Endodermal cell (in vitro differentiated cells): ENCODE measurements at regions not wholly inside any gene's neighbourhood (a gene's known extent, or its start where the extent isn't known, plus 50 kb on each side); places are given as distances from the start of the nearest gene placed in this dataset.

Source experiments
- DNase-seq: peaks from one replicate; pipeline ENCODE4 v3.0.0-alpha.2; 2017
- H3K27ac ChIP-seq: 2 replicates; pipeline ENCODE4 v1.5.1; 2013; ENCODE audit warnings: mild to moderate bottlenecking, low read depth, low read length, moderate library complexity
- H3K27me3 ChIP-seq: 2 replicates; pipeline ENCODE4 v1.6.1; 2013; ENCODE audit warnings: mild to moderate bottlenecking, low read length, moderate library complexity; ENCODE audit not compliant: insufficient read depth, control insufficient read depth, poor library complexity, severe bottlenecking
- H3K36me3 ChIP-seq: 2 replicates; pipeline ENCODE4 v1.7.0; 2013; ENCODE audit warnings: mild to moderate bottlenecking, low read length, moderate library complexity; ENCODE audit not compliant: control insufficient read depth, insufficient read depth
- H3K4me1 ChIP-seq: one replicate; pipeline ENCODE4 v1.7.0; 2013; ENCODE audit warnings: low read length; ENCODE audit not compliant: control insufficient read depth, insufficient read depth
- H3K4me3 ChIP-seq: 2 replicates; pipeline ENCODE4 v1.5.1; 2013; ENCODE audit warnings: mild to moderate bottlenecking, low read length, moderate library complexity
- H3K9ac ChIP-seq: 2 replicates; pipeline ENCODE4 v1.6.1; 2013; ENCODE audit warnings: mild to moderate bottlenecking, low read length, moderate library complexity; ENCODE audit not compliant: poor library complexity, severe bottlenecking; ENCODE audit errors: extremely low read depth
- H3K9me3 ChIP-seq: 2 replicates; pipeline ENCODE4 v1.6.1; 2013; ENCODE audit warnings: mild to moderate bottlenecking, low read length, moderate library complexity; ENCODE audit not compliant: control insufficient read depth
- H3K27ac Mint-ChIP-seq: 2 replicates; pipeline ENCODE4 v1.8.0; 2020; ENCODE audit warnings: mixed read lengths
- H3K27me3 Mint-ChIP-seq: 2 replicates; pipeline ENCODE4 v1.8.0; 2021; ENCODE audit warnings: mild to moderate bottlenecking, mixed read lengths; ENCODE audit not compliant: insufficient read depth
- H3K36me3 Mint-ChIP-seq: 2 replicates; pipeline ENCODE4 v1.8.0; 2020; ENCODE audit warnings: low read depth, mixed read lengths
- H3K4me1 Mint-ChIP-seq: 2 replicates; pipeline ENCODE4 v1.8.0; 2020; ENCODE audit warnings: mixed read lengths
- H3K4me3 Mint-ChIP-seq: 2 replicates; pipeline ENCODE4 v1.8.0; 2020; ENCODE audit warnings: mild to moderate bottlenecking, moderate library complexity, mixed read lengths
- H3K9me3 Mint-ChIP-seq: 2 replicates; pipeline ENCODE4 v1.8.0; 2020; ENCODE audit warnings: mild to moderate bottlenecking, mixed read lengths
- WGBS, 2 experiments: methylation state at CpG; one replicate each; pipeline versions ENCODE4 v1.1.5 to v1.1.7; 2013; ENCODE audit warnings: missing lambda C conversion rate in 2 of 2, mixed read lengths in 1 of 2; ENCODE audit not compliant: insufficient coverage in 1 of 2, insufficient read length in 1 of 2; 5-methylcytosine and 5-hydroxymethylcytosine counted together
- TF ChIP-seq, protein P1 (sequence below): fragments of 200-600 bp; sonication (generic); conservative IDR thresholded peaks from 2 replicates; pipeline ENCODE4 v1.5.0; 2021; ENCODE audit warnings: antibody characterized with exemption, mild to moderate bottlenecking

DNA sequence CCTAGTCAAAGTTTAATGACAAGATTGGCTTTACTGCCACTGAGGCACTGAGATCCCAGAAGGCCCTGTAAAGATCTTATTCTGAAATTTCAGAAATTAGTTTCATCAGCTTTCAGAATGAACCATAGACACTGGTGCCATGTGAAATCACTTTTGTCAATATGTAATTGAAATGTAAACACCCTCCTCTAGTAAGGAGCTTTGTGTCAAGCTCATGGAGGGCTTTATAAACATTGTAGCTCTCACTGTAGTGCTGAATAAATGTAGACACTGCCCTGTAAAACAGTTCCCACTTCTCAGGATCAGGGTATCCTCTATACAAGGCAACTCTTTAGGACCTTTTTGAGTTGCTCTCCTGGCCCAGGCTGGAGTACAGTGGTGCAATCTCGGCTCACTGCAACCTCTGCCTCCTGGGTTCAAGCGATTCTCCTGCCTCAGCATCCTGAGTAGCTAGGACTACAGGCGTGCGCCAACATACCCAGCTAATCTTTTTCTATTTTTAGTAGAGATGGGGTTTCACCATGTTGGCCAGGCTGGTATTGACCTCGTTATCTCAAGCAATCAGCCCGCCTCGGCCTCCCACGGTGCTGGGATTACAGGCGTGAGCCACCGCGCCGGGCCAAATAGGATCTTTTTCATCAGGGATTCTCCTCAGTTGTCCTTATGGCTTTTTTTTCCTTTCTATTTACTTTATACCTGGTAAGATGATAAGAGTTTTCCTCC lies 1823.9 kb upstream of the CDH9 start:
- Mint-ChIP-seq H3K9me3 (peaks cover 10% of the 10 kb centered on the region), H3K4me3 (no peak overlapping the region), H3K36me3 (peaks cover 3% of the 10 kb centered on the region), H3K4me1 (peaks cover 42% of the 10 kb centered on the region), H3K27ac (peak overlapping the region; percentile 71), H3K27me3 (no peaks in the 10 kb centered on the region)
- peak; percentile 88 for DNase-seq
- peaks cover 5% of the 10 kb centered on the region for H3K36me3 ChIP-seq
- H3K4me3 ChIP-seq, result no peak overlapping the region
- no peak overlapping the region for H3K9ac ChIP-seq
- no peak overlapping the region for H3K27ac ChIP-seq
- H3K9me3 ChIP-seq, result peaks cover 22% of the 10 kb centered on the region
- whole genome bisulfite sequencing, 2 experiments, result 33 to 82% methylated on average over 4 to 12 of the region's 12 CpGs
- H3K4me1 ChIP-seq, result peaks cover 20% of the 10 kb centered on the region
- TF ChIP-seq, protein P1, sequence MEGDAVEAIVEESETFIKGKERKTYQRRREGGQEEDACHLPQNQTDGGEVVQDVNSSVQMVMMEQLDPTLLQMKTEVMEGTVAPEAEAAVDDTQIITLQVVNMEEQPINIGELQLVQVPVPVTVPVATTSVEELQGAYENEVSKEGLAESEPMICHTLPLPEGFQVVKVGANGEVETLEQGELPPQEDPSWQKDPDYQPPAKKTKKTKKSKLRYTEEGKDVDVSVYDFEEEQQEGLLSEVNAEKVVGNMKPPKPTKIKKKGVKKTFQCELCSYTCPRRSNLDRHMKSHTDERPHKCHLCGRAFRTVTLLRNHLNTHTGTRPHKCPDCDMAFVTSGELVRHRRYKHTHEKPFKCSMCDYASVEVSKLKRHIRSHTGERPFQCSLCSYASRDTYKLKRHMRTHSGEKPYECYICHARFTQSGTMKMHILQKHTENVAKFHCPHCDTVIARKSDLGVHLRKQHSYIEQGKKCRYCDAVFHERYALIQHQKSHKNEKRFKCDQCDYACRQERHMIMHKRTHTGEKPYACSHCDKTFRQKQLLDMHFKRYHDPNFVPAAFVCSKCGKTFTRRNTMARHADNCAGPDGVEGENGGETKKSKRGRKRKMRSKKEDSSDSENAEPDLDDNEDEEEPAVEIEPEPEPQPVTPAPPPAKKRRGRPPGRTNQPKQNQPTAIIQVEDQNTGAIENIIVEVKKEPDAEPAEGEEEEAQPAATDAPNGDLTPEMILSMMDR, result no peak
- no peaks in the 10 kb centered on the region for H3K27me3 ChIP-seq

DNA sequence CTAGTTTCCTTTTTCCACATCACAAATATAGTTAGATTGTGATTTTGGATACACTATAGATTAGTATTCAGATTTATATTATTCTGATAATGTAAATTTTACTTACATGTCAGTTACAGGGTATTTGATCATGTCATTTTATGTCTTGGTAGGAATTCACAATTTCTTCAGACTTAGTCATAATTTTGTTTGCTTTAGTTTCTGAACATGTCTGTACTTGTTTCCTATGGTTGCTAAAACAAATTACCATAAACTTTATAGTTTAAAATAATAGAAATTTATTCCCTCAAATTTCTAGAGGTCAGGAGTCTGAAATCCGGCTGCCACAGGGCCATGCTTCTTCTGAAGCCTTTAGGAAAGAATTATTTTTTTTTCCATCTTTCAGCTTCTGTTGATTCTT lies 1817.2 kb upstream of the CDH9 start:
- no peak overlapping the region for H3K27ac ChIP-seq
- H3K9ac ChIP-seq, result no peak overlapping the region
- Mint-ChIP-seq H3K36me3 (peaks cover 3% of the 10 kb centered on the region), H3K27ac (no peak overlapping the region), H3K4me3 (no peak overlapping the region), H3K9me3 (peaks cover 4% of the 10 kb centered on the region), H3K27me3 (no peaks in the 10 kb centered on the region), H3K4me1 (peaks cover 20% of the 10 kb centered on the region)
- H3K36me3 ChIP-seq, result no peaks in the 10 kb centered on the region
- WGBS, 2 experiments, result 87% methylated on average over 1 of the region's 1 CpG; no CpG with 5 or more reads in 1 of the 2 experiments
- H3K27me3 ChIP-seq, result no peaks in the 10 kb centered on the region
- no peak for DNase-seq
- TF ChIP-seq, protein P1, result no peak
- peaks cover 13% of the 10 kb centered on the region for H3K9me3 ChIP-seq
- peaks cover 9% of the 10 kb centered on the region for H3K4me1 ChIP-seq
- H3K4me3 ChIP-seq, result no peak overlapping the region

DNA sequence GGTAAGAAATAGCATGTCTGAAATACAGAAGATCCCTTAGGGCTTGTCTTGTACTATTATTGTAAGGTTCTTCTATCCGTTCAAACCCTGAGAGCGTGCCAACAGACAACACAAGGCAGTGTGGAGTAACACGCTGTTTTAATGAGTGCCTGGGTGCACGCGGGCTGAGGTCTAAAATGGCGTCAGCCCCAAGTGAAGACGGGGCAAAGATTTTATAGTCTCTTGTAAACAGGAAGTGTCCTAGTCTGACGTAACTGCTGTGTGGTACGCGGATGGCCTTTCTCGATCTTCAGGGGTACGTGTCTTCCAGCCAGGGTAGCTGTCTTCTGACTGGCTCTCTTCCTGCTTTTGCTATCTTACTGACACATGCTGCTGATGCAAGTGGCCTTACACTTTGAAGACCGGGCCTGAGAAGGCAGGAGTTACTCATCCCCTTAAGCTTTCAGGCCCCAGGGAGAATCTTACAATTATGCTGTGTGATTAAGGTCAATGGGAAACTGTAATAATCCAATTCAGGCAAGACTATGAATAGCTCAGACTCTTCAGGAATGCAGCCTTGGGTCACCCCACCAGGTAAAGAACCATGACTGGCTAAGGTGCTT lies 1812.0 kb upstream of the CDH9 start:
- H3K4me1 Mint-ChIP-seq, result no peaks in the 10 kb centered on the region
- DNase-seq, result no peak
- no peaks in the 10 kb centered on the region for H3K27me3 ChIP-seq
- no peaks in the 10 kb centered on the region for H3K27me3 Mint-ChIP-seq
- no peak overlapping the region for H3K27ac Mint-ChIP-seq
- H3K27ac ChIP-seq, result no peak overlapping the region
- peaks cover 3% of the 10 kb centered on the region for H3K9me3 Mint-ChIP-seq
- no peaks in the 10 kb centered on the region for H3K4me1 ChIP-seq
- H3K9me3 ChIP-seq, result peaks cover 13% of the 10 kb centered on the region
- H3K36me3 ChIP-seq, result no peaks in the 10 kb centered on the region
- no peak overlapping the region for H3K9ac ChIP-seq
- WGBS, 2 experiments, result 93 to 97% methylated on average over 9 to 13 of the region's 13 CpGs
- H3K36me3 Mint-ChIP-seq, result no peaks in the 10 kb centered on the region
- H3K4me3 Mint-ChIP-seq, result no peak overlapping the region
- TF ChIP-seq, protein P1, result no peak
- H3K4me3 ChIP-seq, result no peak overlapping the region
